Upper lobe of left lung (tissue), 6 donors: ENCODE measurements at regions not wholly inside any gene's neighbourhood (a gene's known extent, or its start where the extent isn't known, plus 50 kb on each side); places are given as distances from the start of the nearest gene placed in this dataset.

Source experiments
- ATAC-seq, 2 donors: fragments of 200-7000 bp; cut with Tn5 transposase; one replicate each; pipeline ENCODE4 v1.9.1; 2022; ENCODE audit warnings: mild to moderate bottlenecking in 2 of 2, moderate library complexity in 2 of 2; ENCODE audit not compliant: low FRiP score in 2 of 2
- DNase-seq, 2 donors: peaks; one replicate each; pipeline ENCODE4 v3.0.0-alpha.2; 2019 to 2020
- H3K27ac ChIP-seq, 4 donors: fragments of 200-600 bp; sonication (generic); one replicate each; pipeline ENCODE4 v1.5.1; 2016 to 2019
- H3K27me3 ChIP-seq, 4 donors: fragments of 200-600 bp; sonication (generic); one replicate each; pipeline ENCODE4 v1.5.1; 2017 to 2019
- H3K36me3 ChIP-seq, 4 donors: fragments of 200-600 bp; sonication (generic); one replicate each; pipeline ENCODE4 v1.5.1; 2016 to 2019
- H3K4me1 ChIP-seq, 4 donors: fragments of 200-600 bp; sonication (generic); one replicate each; pipeline ENCODE4 v1.5.1; 2018 to 2019
- H3K4me3 ChIP-seq, 4 donors: fragments of 200-600 bp; sonication (generic); one replicate each; pipeline ENCODE4 v1.5.1; 2017 to 2019; ENCODE audit warnings: mild to moderate bottlenecking in 2 of 4, moderate library complexity in 1 of 4
- H3K9me3 ChIP-seq, 4 donors: fragments of 200-600 bp; sonication (generic); one replicate each; pipeline ENCODE4 v1.5.1; 2018 to 2019
- EP300 ChIP-seq, 4 donors: sonication (generic); formaldehyde crosslinking; IDR thresholded peaks; one replicate each; pipeline ENCODE4 v1.5.1; 2017; ENCODE audit warnings: antibody characterized with exemption in 4 of 4, control low read depth in 2 of 4
- POLR2A ChIP-seq, 4 donors: fragments of 450-650 bp; IDR thresholded peaks; one replicate each; pipeline ENCODE4 v1.5.1; 2016 to 2017; ENCODE audit warnings: antibody characterized with exemption in 4 of 4, mild to moderate bottlenecking in 2 of 4
- POLR2AphosphoS5 ChIP-seq, 2 donors: sonication (generic); formaldehyde crosslinking; IDR thresholded peaks; one replicate each; pipeline ENCODE4 v1.5.1; 2017; ENCODE audit warnings: antibody characterized with exemption in 2 of 2
- WGBS, 2 donors: methylation state at CpG; one replicate each; pipeline ENCODE4 v1.1.5; 2017 to 2018; 5-methylcytosine and 5-hydroxymethylcytosine counted together
- TF ChIP-seq, protein P1 (sequence below), 6 experiments: fragments of 450-650 bp in 4 of 6; fragments of 200-600 bp in 2 of 6; sonication (generic) in 2 of 6; IDR thresholded peaks; one replicate each; pipeline ENCODE4 v1.5.1; 2016 to 2019; ENCODE audit warnings: antibody characterized with exemption in 6 of 6
- donor health status: DM: no; HTN: no; CAD: no; lungs with moderate emphysema.
- donor health status: DM: no; HTN: yes; CAD: no; lungs with severe emphysema.

DNA sequence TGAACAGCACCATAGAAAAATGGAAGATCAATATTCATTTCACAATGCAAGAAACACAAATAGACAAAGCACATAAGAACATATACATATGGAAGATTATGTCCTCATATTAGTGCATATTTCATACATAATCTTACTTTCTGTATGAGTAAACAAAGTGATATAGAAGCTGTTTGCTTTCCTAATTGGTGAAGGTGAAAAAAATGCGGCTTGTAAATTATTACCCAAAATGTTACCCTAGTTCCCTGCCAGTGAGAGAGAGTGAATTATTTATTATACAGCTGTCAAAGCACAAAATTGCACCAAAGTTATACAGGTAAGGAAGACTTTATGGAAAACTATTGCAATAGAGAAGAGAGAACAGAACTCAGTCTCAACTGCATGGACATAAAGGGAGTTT, 1485.0 kb upstream of the CDH9 start:
- Histone ChIP-seq H3K36me3 (no peaks in the 10 kb centered on the region), H3K4me1 (no peaks in the 10 kb centered on the region), H3K27me3 (no peaks in the 10 kb centered on the region), H3K27ac (no peak overlapping the region), H3K9me3 (no peaks in the 10 kb centered on the region), H3K4me3 (no peak overlapping the region)
- DNase-seq: no peak
- no peak for ATAC-seq
- 71 to 82% methylated on average over 1 of the region's 1 CpG for WGBS, 2 donors
- TF ChIP-seq EP300 (IDR thresholded peaks at IDR 0.05): no peak
- TF ChIP-seq POLR2A (IDR thresholded peaks at IDR 0.05): no peak
- TF ChIP-seq POLR2AphosphoS5 (IDR thresholded peaks at IDR 0.05): no peak
- TF ChIP-seq, protein P1, sequence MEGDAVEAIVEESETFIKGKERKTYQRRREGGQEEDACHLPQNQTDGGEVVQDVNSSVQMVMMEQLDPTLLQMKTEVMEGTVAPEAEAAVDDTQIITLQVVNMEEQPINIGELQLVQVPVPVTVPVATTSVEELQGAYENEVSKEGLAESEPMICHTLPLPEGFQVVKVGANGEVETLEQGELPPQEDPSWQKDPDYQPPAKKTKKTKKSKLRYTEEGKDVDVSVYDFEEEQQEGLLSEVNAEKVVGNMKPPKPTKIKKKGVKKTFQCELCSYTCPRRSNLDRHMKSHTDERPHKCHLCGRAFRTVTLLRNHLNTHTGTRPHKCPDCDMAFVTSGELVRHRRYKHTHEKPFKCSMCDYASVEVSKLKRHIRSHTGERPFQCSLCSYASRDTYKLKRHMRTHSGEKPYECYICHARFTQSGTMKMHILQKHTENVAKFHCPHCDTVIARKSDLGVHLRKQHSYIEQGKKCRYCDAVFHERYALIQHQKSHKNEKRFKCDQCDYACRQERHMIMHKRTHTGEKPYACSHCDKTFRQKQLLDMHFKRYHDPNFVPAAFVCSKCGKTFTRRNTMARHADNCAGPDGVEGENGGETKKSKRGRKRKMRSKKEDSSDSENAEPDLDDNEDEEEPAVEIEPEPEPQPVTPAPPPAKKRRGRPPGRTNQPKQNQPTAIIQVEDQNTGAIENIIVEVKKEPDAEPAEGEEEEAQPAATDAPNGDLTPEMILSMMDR (IDR thresholded peaks at IDR 0.05): no peak

DNA sequence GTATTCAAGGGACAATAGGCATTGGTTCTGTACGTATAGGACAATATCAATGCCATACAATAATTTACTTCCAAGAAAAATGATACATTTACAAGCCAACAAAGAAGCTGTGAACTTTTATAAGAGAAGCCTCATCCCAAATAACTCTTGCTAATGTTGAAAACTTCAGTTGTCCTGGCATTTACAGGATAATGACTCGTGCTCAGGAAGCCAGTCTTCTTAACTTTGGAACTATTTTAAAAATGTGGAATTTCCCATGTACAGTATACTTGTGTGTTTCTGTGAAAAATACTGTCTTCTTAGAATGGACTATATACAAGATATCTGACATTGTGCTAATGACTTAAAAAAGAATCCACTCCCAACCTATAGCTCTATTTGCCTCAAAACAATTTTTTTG, 1479.3 kb upstream of the CDH9 start:
- no peaks in the 10 kb centered on the region for H3K27me3 ChIP-seq
- TF ChIP-seq POLR2A (IDR thresholded peaks at IDR 0.05): no peak
- TF ChIP-seq, protein P1 (IDR thresholded peaks at IDR 0.05): no peak
- TF ChIP-seq POLR2AphosphoS5 (IDR thresholded peaks at IDR 0.05): no peak
- TF ChIP-seq EP300 (IDR thresholded peaks at IDR 0.05): no peak
- DNase-seq (no peak), ATAC-seq (no peak)
- H3K27ac ChIP-seq: no peak overlapping the region
- H3K4me1 ChIP-seq: no peaks in the 10 kb centered on the region
- 61 to 63% methylated on average over 2 of the region's 2 CpGs for WGBS, 2 donors
- H3K9me3 ChIP-seq: no peaks in the 10 kb centered on the region
- no peaks in the 10 kb centered on the region for H3K36me3 ChIP-seq
- no peak overlapping the region for H3K4me3 ChIP-seq

DNA sequence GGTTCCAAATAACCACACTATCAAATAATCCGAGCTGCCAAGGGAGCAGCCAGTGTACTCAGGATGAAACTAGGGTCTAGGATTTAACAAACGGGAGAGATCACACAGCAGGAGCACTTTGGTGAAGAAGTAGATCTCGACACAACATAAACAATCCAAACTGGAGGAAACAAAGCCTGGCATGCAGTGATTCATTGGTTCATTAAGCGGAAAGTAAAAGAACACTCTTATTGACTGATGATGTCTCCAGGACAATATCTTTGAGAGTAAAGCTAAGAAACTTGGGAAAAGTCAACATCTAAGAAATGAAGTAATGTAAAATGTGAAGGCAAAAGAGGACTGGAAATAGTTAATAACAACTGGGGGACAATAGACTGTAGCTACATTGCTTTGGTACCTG, 1478.3 kb upstream of the CDH9 start:
- WGBS, 2 donors: 43 to 58% methylated on average over 4 of the region's 4 CpGs
- H3K9me3 ChIP-seq: no peaks in the 10 kb centered on the region
- TF ChIP-seq POLR2A (IDR thresholded peaks at IDR 0.05) (no peak), EP300 (IDR thresholded peaks at IDR 0.05) (no peak)
- TF ChIP-seq, protein P1 (IDR thresholded peaks at IDR 0.05): no peak
- DNase-seq (no peak), ATAC-seq (no peak)
- H3K27me3 ChIP-seq: no peaks in the 10 kb centered on the region
- no peaks in the 10 kb centered on the region for H3K36me3 ChIP-seq
- no peaks in the 10 kb centered on the region for H3K4me1 ChIP-seq
- no peak overlapping the region for H3K4me3 ChIP-seq
- H3K27ac ChIP-seq: no peak overlapping the region

DNA sequence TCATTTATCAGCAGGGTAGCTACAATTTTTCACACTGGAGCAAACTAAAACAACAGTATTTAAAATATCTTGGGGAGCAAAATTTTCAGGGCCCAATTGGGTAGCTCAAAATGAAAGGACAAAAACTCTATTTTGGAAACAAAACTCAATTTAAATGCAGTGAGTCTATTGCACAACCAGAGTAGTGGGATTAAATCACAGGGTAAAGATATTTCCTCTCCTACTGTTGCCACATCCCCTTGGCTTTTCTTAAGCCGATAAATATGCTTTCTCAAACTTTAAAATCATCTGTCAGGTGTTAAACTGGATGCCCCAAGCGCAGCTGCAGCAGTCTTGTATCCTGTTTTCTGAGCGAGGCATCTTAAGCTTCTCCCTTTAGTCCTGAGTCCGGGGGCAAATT, 1474.3 kb upstream of the CDH9 start:
- Histone ChIP-seq H3K27me3 (no peaks in the 10 kb centered on the region), H3K9me3 (peaks cover 0 to 5% (median 0%) of the 10 kb centered on the region in 4 donors), H3K4me1 (no peaks in the 10 kb centered on the region), H3K27ac (no peak overlapping the region), H3K36me3 (no peaks in the 10 kb centered on the region), H3K4me3 (no peak overlapping the region)
- DNase-seq (no peak), ATAC-seq (no peak)
- TF ChIP-seq EP300 (IDR thresholded peaks at IDR 0.05): no peak
- TF ChIP-seq POLR2AphosphoS5 (IDR thresholded peaks at IDR 0.05): no peak
- TF ChIP-seq, protein P1 (IDR thresholded peaks at IDR 0.05): no peak
- no peak for TF ChIP-seq POLR2A (IDR thresholded peaks at IDR 0.05)
- WGBS, 2 donors: 54 to 67% methylated on average over 4 of the region's 4 CpGs

DNA sequence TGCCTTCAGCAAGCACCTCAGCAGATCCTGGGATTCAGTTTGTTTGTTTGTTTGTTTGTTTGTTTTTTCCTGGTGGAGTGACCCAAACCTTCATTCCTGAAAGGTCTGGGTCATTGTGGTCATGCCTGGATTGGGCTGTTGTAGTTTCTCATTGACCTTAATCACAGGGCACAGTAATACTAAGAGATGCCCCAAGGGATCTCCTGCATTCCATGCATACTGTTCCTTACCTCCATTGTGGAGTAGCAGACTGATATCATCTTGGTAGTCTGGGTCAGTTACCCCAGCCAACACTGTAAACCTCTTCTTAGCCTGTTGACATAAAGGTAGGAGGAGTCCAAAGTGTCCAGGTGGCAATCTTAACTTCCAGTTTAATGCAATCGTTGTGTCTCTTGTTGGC, 1466.7 kb upstream of the CDH9 start:
- H3K27me3 ChIP-seq: no peaks in the 10 kb centered on the region
- ATAC-seq (no peak), DNase-seq (no peak)
- 44 to 64% methylated on average over 1 of the region's 1 CpG for whole genome bisulfite sequencing, 2 donors
- H3K36me3 ChIP-seq: no peaks in the 10 kb centered on the region
- H3K9me3 ChIP-seq: peaks cover 0 to 5% (median 0%) of the 10 kb centered on the region in 4 donors
- H3K4me1 ChIP-seq: no peaks in the 10 kb centered on the region
- H3K27ac ChIP-seq: no peak overlapping the region
- no peak overlapping the region for H3K4me3 ChIP-seq
- TF ChIP-seq POLR2A (IDR thresholded peaks at IDR 0.05): no peak
- no peak for TF ChIP-seq POLR2AphosphoS5 (IDR thresholded peaks at IDR 0.05)
- no peak for TF ChIP-seq EP300 (IDR thresholded peaks at IDR 0.05)
- TF ChIP-seq, protein P1 (IDR thresholded peaks at IDR 0.05): no peak
